ENCODE measurements at regions not wholly inside any gene's neighbourhood (a gene's known extent, or its start where the extent isn't known, plus 50 kb on each side); places are given as distances from the start of the nearest gene placed in this dataset.

DNA sequence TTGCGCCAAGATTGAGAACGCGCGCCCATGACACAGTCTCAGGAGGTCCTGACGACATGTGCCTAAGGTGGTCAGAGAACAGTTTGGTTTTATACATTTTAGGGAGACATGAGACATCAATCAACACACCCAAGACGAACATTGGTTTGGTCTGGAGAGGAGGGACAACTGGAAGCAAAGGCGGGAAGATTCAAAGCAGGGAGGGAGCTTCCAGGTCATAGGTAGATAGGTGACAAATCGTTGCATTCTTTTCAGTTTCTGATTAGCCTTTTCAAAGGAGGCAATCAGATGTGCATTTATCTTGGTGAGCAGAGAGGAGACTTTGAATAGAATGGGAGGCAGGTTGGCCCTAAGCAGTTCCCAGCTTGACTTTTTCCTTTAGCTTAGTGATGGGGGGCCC lies 828.4 kb upstream of the DPPA4 start:
- TF ChIP-seq POLR2AphosphoS2 (IDR thresholded peaks at IDR 0.05; ENCODE audit: low read length) (no peak), NFIX (CRISPR knock-in tag; IDR thresholded peaks at IDR 0.05; ENCODE audit: low read depth) (no peak), TAF1 (IDR thresholded peaks at IDR 0.05; ENCODE audit: control insufficient read depth, extremely low read depth, insufficient read depth, low read length, severe bottlenecking) (no peak), NFYB (IDR thresholded peaks at IDR 0.05; ENCODE audit: extremely low read depth, insufficient read length) (no peak), POLR2A (conservative IDR thresholded peaks at IDR 0.05) (no peak), SMARCC2 (IDR thresholded peaks at IDR 0.05; ENCODE audit: low read depth) (no peak), MTF1 (CRISPR knock-in tag; IDR thresholded peaks at IDR 0.05; ENCODE audit: borderline replicate concordance) (no peak), ZNF696 (CRISPR knock-in tag; conservative IDR thresholded peaks at IDR 0.05) (no peak)
- TF ChIP-seq, protein P1, sequence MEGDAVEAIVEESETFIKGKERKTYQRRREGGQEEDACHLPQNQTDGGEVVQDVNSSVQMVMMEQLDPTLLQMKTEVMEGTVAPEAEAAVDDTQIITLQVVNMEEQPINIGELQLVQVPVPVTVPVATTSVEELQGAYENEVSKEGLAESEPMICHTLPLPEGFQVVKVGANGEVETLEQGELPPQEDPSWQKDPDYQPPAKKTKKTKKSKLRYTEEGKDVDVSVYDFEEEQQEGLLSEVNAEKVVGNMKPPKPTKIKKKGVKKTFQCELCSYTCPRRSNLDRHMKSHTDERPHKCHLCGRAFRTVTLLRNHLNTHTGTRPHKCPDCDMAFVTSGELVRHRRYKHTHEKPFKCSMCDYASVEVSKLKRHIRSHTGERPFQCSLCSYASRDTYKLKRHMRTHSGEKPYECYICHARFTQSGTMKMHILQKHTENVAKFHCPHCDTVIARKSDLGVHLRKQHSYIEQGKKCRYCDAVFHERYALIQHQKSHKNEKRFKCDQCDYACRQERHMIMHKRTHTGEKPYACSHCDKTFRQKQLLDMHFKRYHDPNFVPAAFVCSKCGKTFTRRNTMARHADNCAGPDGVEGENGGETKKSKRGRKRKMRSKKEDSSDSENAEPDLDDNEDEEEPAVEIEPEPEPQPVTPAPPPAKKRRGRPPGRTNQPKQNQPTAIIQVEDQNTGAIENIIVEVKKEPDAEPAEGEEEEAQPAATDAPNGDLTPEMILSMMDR (IDR thresholded peaks at IDR 0.05 in 2 of 3, conservative IDR thresholded peaks at IDR 0.05 in 1 of 3; ENCODE audit: insufficient read depth in 2 of 3, low read depth in 1 of 3, low read length in 3 of 3), result no peak

Measured in K562 (cell line).